ENCODE measurements at regions not wholly inside any gene's neighbourhood (a gene's known extent, or its start where the extent isn't known, plus 50 kb on each side); places are given as distances from the start of the nearest gene placed in this dataset.

- H3K4me3 ChIP-seq (ENCODE audit: low read length), result no peak overlapping the region
- H3K27ac ChIP-seq (ENCODE audit: low read depth, low read length), result no peak overlapping the region
- no peak for ATAC-seq
- H3K4me1 Mint-ChIP-seq, result peaks cover 11 to 37% (median 22%) of the 10 kb centered on the region in 7 donors
- no peaks in the 10 kb centered on the region for H3K9me3 ChIP-seq (ENCODE audit: control insufficient read depth in 2 of 3, low read length in 3 of 3)
- ChIA-PET CTCF (no interaction called here), POLR2A (no interaction called here)
- no peaks in the 10 kb centered on the region for H3K27me3 ChIP-seq (ENCODE audit: control insufficient read depth in 2 of 2, insufficient read depth in 2 of 2, low read length in 2 of 2)
- H3K36me3 Mint-ChIP-seq, result no peaks in the 10 kb centered on the region
- H3K9me3 Mint-ChIP-seq, result no peaks in the 10 kb centered on the region
- H3K36me3 ChIP-seq (ENCODE audit: control insufficient read depth in 2 of 3, insufficient read depth in 3 of 3, low read length in 3 of 3), result no peaks in the 10 kb centered on the region
- H3K4me3 Mint-ChIP-seq, result no peak overlapping the region
- peak overlapping the region in 4 of 9 donors; percentile 7 to 47 (median 22) for H3K27ac Mint-ChIP-seq
- intact Hi-C loops (cut with micrococcal nuclease), result no loop called here
- DNase-seq, result peak in 1 of 9 donors; percentile 29
- peaks cover 8 to 20% of the 10 kb centered on the region in 2 donors for H3K4me1 ChIP-seq (ENCODE audit: control insufficient read depth in 2 of 2, insufficient read depth in 2 of 2, low read length in 2 of 2)
- H3K27me3 Mint-ChIP-seq, result peaks cover 0 to 2% (median 0%) of the 10 kb centered on the region in 5 donors
Observed at GRCh38 chr5:68423154-68423811, 207.7 kb downstream of the PIK3R1 start.

- H3K27me3 ChIP-seq (ENCODE audit: control insufficient read depth in 2 of 2, insufficient read depth in 2 of 2, low read length in 2 of 2), result no peaks in the 10 kb centered on the region
- Mint-ChIP-seq H3K27me3 (peaks cover 0 to 7% (median 0%) of the 10 kb centered on the region in 5 donors), H3K4me3 (peak overlapping the region in 8 of 10 donors; percentile 8 to 63 (median 39)), H3K9me3 (no peaks in the 10 kb centered on the region), H3K27ac (peak overlapping the region; percentile 38 to 91 (median 77)), H3K4me1 (peaks cover 11 to 37% (median 22%) of the 10 kb centered on the region in 7 donors), H3K36me3 (no peaks in the 10 kb centered on the region)
- H3K4me3 ChIP-seq (ENCODE audit: low read length), result peak overlapping the region; percentile 14
- intact Hi-C loops (cut with micrococcal nuclease), result loop anchor here (1.0 to 2.0 kb wide), 3 partner anchors 9 to 56 kb away; no protein-coding TSS in a partner anchor
- ChIA-PET POLR2A (interaction anchor here (1.3 kb wide), 1 partner anchor 10 kb away, joined by 4 read pairs; no protein-coding TSS in a partner anchor), CTCF (interaction anchor here (0.5 kb wide), 1 partner anchor 29 kb away, joined by 3 read pairs; no protein-coding TSS in a partner anchor)
- ATAC-seq, result peak; percentile 80
- peak in 7 of 9 donors; percentile 21 to 58 (median 45) for DNase-seq
- peak overlapping the region; percentile 27 for H3K27ac ChIP-seq (ENCODE audit: low read depth, low read length)
- no peaks in the 10 kb centered on the region for H3K9me3 ChIP-seq (ENCODE audit: control insufficient read depth in 2 of 3, low read length in 3 of 3)
- H3K36me3 ChIP-seq (ENCODE audit: control insufficient read depth in 2 of 3, insufficient read depth in 3 of 3, low read length in 3 of 3), result no peaks in the 10 kb centered on the region
- peaks cover 8 to 20% of the 10 kb centered on the region in 2 donors for H3K4me1 ChIP-seq (ENCODE audit: control insufficient read depth in 2 of 2, insufficient read depth in 2 of 2, low read length in 2 of 2)
Observed at GRCh38 chr5:68424799-68425537, 209.4 kb downstream of the PIK3R1 start.

GRCh38 chr5:68426586-68426985 lies 211.0 kb downstream of the PIK3R1 start:
- ATAC-seq (no peak), DNase-seq (no peak)
- CTCF ChIA-PET, result no interaction called here
- intact Hi-C loops (cut with micrococcal nuclease), result no loop called here
- Mint-ChIP-seq H3K27me3 (peaks cover 0 to 19% (median 0%) of the 10 kb centered on the region in 5 donors), H3K4me1 (peaks cover 11 to 43% (median 22%) of the 10 kb centered on the region in 7 donors), H3K4me3 (no peak overlapping the region), H3K27ac (peak overlapping the region in 6 of 9 donors; percentile 32 to 77 (median 68)), H3K36me3 (no peaks in the 10 kb centered on the region), H3K9me3 (no peaks in the 10 kb centered on the region)
- no peak overlapping the region for H3K4me3 ChIP-seq (ENCODE audit: low read length)
- H3K36me3 ChIP-seq (ENCODE audit: control insufficient read depth in 2 of 3, insufficient read depth in 3 of 3, low read length in 3 of 3), result no peaks in the 10 kb centered on the region
- H3K27me3 ChIP-seq (ENCODE audit: control insufficient read depth in 2 of 2, insufficient read depth in 2 of 2, low read length in 2 of 2), result no peaks in the 10 kb centered on the region
- H3K27ac ChIP-seq (ENCODE audit: low read depth, low read length), result no peak overlapping the region
- H3K4me1 ChIP-seq (ENCODE audit: control insufficient read depth in 2 of 2, insufficient read depth in 2 of 2, low read length in 2 of 2), result peaks cover 8 to 20% of the 10 kb centered on the region in 2 donors
- POLR2A ChIA-PET, result no interaction called here
- H3K9me3 ChIP-seq (ENCODE audit: control insufficient read depth in 2 of 3, low read length in 3 of 3), result no peaks in the 10 kb centered on the region

GRCh38 chr5:68428231-68428811 lies 212.8 kb downstream of the PIK3R1 start:
- DNase-seq (no peak), ATAC-seq (no peak)
- H3K4me3 ChIP-seq (ENCODE audit: low read length), result no peak overlapping the region
- Mint-ChIP-seq H3K4me1 (peaks cover 15 to 48% (median 33%) of the 10 kb centered on the region in 7 donors), H3K27me3 (peaks cover 0 to 34% (median 0%) of the 10 kb centered on the region in 5 donors), H3K27ac (peak overlapping the region in 1 of 9 donors; percentile 36), H3K36me3 (no peaks in the 10 kb centered on the region), H3K4me3 (no peak overlapping the region), H3K9me3 (no peaks in the 10 kb centered on the region)
- H3K27me3 ChIP-seq (ENCODE audit: control insufficient read depth in 2 of 2, insufficient read depth in 2 of 2, low read length in 2 of 2), result no peaks in the 10 kb centered on the region
- H3K9me3 ChIP-seq (ENCODE audit: control insufficient read depth in 2 of 3, low read length in 3 of 3), result no peaks in the 10 kb centered on the region
- intact Hi-C loops (cut with micrococcal nuclease), result no loop called here
- no peak overlapping the region for H3K27ac ChIP-seq (ENCODE audit: low read depth, low read length)
- no peaks in the 10 kb centered on the region for H3K36me3 ChIP-seq (ENCODE audit: control insufficient read depth in 2 of 3, insufficient read depth in 3 of 3, low read length in 3 of 3)
- ChIA-PET POLR2A (no interaction called here), CTCF (no interaction called here)
- H3K4me1 ChIP-seq (ENCODE audit: control insufficient read depth in 2 of 2, insufficient read depth in 2 of 2, low read length in 2 of 2), result peaks cover 8 to 20% of the 10 kb centered on the region in 2 donors

GRCh38 chr5:68429510-68429909 lies 214.0 kb downstream of the PIK3R1 start:
- ChIA-PET POLR2A (no interaction called here), CTCF (interaction anchor here (2.1 kb wide), 1 partner anchor 8 kb away, joined by 7 read pairs; no protein-coding TSS in a partner anchor)
- Histone ChIP-seq H3K4me1 (ENCODE audit: control insufficient read depth in 2 of 2, insufficient read depth in 2 of 2, low read length in 2 of 2) (peaks cover 19 to 23% of the 10 kb centered on the region in 2 donors), H3K4me3 (ENCODE audit: low read length) (no peak overlapping the region), H3K27me3 (ENCODE audit: control insufficient read depth in 2 of 2, insufficient read depth in 2 of 2, low read length in 2 of 2) (no peaks in the 10 kb centered on the region), H3K27ac (ENCODE audit: low read depth, low read length) (no peak overlapping the region), H3K36me3 (ENCODE audit: control insufficient read depth in 2 of 3, insufficient read depth in 3 of 3, low read length in 3 of 3) (no peaks in the 10 kb centered on the region), H3K9me3 (ENCODE audit: control insufficient read depth in 2 of 3, low read length in 3 of 3) (no peaks in the 10 kb centered on the region)
- Mint-ChIP-seq H3K36me3 (peaks cover 0 to 2% (median 0%) of the 10 kb centered on the region in 5 donors), H3K9me3 (no peaks in the 10 kb centered on the region), H3K27me3 (peaks cover 0 to 43% (median 0%) of the 10 kb centered on the region in 5 donors), H3K27ac (peak overlapping the region in 1 of 9 donors; percentile 7), H3K4me1 (peaks cover 22 to 52% (median 39%) of the 10 kb centered on the region in 7 donors), H3K4me3 (no peak overlapping the region)
- ATAC-seq, result no peak
- no peak for DNase-seq
- intact Hi-C loops (cut with micrococcal nuclease), result no loop called here

GRCh38 chr5:68430279-68430678 lies 214.7 kb downstream of the PIK3R1 start:
- ATAC-seq (no peak), DNase-seq (no peak)
- CTCF ChIA-PET, result interaction anchor here (2.1 kb wide), 1 partner anchor 9 kb away, joined by 7 read pairs; no protein-coding TSS in a partner anchor
- Histone ChIP-seq H3K27me3 (ENCODE audit: control insufficient read depth in 2 of 2, insufficient read depth in 2 of 2, low read length in 2 of 2) (no peaks in the 10 kb centered on the region), H3K27ac (ENCODE audit: low read depth, low read length) (no peak overlapping the region), H3K4me3 (ENCODE audit: low read length) (no peak overlapping the region), H3K4me1 (ENCODE audit: control insufficient read depth in 2 of 2, insufficient read depth in 2 of 2, low read length in 2 of 2) (peaks cover 24 to 25% of the 10 kb centered on the region in 2 donors), H3K9me3 (ENCODE audit: control insufficient read depth in 2 of 3, low read length in 3 of 3) (no peaks in the 10 kb centered on the region), H3K36me3 (ENCODE audit: control insufficient read depth in 2 of 3, insufficient read depth in 3 of 3, low read length in 3 of 3) (no peaks in the 10 kb centered on the region)
- Mint-ChIP-seq H3K27me3 (peaks cover 0 to 43% (median 0%) of the 10 kb centered on the region in 5 donors), H3K4me1 (peaks cover 24 to 53% (median 40%) of the 10 kb centered on the region in 7 donors), H3K36me3 (peaks cover 0 to 2% (median 0%) of the 10 kb centered on the region in 5 donors), H3K27ac (no peak overlapping the region), H3K4me3 (no peak overlapping the region), H3K9me3 (no peaks in the 10 kb centered on the region)
- intact Hi-C loops (cut with micrococcal nuclease), result loop anchor here (5.0 to 10.0 kb wide), 3 partner anchors 68 to 1605 kb away; no protein-coding TSS in a partner anchor
- POLR2A ChIA-PET, result no interaction called here

Measured in naive thymus-derived CD4-positive, alpha-beta T cell (primary cell).